ENCODE measurements at regions not wholly inside any gene's neighbourhood (a gene's known extent, or its start where the extent isn't known, plus 50 kb on each side); places are given as distances from the start of the nearest gene placed in this dataset.

DNA sequence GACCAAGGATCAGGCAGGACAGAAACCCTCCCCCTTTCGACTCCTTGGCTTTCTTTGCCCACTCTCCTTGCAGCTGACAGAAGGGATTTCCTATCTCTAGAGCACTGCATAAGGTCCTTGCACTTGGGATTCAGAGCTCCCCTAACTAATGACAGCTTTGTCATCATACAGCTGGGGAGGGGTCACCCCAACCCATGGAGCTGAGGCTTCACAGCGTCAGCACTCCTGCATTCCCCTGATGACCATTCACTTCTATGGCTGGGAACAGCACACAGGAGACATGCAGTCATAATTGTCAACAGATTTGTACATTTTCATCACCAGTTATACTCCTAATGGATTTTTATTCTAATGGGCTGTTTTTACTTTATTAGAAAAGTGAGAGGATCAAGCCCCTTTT lies 161.7 kb upstream of the C1orf87 start:
- no peak for DNase-seq
- TF ChIP-seq, protein P1, sequence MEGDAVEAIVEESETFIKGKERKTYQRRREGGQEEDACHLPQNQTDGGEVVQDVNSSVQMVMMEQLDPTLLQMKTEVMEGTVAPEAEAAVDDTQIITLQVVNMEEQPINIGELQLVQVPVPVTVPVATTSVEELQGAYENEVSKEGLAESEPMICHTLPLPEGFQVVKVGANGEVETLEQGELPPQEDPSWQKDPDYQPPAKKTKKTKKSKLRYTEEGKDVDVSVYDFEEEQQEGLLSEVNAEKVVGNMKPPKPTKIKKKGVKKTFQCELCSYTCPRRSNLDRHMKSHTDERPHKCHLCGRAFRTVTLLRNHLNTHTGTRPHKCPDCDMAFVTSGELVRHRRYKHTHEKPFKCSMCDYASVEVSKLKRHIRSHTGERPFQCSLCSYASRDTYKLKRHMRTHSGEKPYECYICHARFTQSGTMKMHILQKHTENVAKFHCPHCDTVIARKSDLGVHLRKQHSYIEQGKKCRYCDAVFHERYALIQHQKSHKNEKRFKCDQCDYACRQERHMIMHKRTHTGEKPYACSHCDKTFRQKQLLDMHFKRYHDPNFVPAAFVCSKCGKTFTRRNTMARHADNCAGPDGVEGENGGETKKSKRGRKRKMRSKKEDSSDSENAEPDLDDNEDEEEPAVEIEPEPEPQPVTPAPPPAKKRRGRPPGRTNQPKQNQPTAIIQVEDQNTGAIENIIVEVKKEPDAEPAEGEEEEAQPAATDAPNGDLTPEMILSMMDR (IDR thresholded peaks at IDR 0.05; ENCODE audit: low read depth, low read length), result no peak
- Histone ChIP-seq H3K36me3 (no peaks in the 10 kb centered on the region), H3K9me3 (no peaks in the 10 kb centered on the region), H3K4me3 (ENCODE audit: low read depth, low read length) (no peak overlapping the region), H3K27me3 (no peaks in the 10 kb centered on the region), H3K4me1 (peaks cover 3% of the 10 kb centered on the region; the same call in 1 of the 2 replicates)

DNA sequence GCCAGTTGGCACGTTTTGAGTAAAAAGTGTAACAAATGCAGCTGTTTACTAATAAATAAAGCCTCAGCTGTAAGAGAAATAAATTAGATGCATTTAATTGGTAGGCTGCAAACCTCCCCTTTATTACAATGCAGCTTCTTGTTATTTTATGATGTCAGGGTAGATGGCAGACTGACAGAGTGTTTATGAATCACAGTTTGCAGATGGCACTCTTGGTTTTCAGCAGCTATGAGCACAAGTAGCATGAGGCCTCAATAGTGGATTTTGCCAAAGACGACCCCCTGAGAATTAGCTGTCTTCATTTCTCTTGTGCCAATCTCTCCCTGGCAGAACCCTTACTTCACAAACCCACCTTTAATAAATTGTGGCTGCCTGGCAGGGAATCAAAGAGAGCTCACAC lies 161.2 kb upstream of the C1orf87 start:
- Histone ChIP-seq H3K4me3 (ENCODE audit: low read depth, low read length) (no peak overlapping the region), H3K4me1 (peaks cover 3% of the 10 kb centered on the region; the same call in 1 of the 2 replicates), H3K27me3 (no peaks in the 10 kb centered on the region), H3K9me3 (no peaks in the 10 kb centered on the region), H3K36me3 (no peaks in the 10 kb centered on the region)
- no peak for DNase-seq
- TF ChIP-seq, protein P1 (IDR thresholded peaks at IDR 0.05; ENCODE audit: low read depth, low read length), result no peak

DNA sequence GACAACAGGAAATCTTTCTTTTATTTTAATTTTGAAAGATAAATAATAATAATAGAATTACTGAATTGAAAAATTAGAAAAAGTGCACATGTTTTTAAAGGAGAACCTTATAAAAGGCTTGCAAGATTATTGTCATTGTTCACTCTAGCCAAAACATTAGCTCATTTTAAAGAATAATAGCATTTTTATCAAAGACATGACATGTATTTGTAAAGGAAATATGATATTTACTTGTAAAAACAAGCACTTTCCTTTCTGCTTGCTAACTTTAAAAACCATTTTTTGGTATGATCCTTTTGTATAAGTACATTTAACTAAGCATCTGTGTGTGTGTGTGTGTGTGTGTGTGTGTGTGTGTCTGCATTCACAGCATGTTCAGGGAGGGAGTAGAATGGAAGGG lies 156.3 kb upstream of the C1orf87 start:
- no peak for DNase-seq
- Histone ChIP-seq H3K4me1 (peaks cover 3% of the 10 kb centered on the region; the same call in 1 of the 2 replicates), H3K27me3 (no peaks in the 10 kb centered on the region), H3K36me3 (no peaks in the 10 kb centered on the region), H3K9me3 (no peaks in the 10 kb centered on the region), H3K4me3 (ENCODE audit: low read depth, low read length) (no peak overlapping the region)
- TF ChIP-seq, protein P1 (IDR thresholded peaks at IDR 0.05; ENCODE audit: low read depth, low read length), result no peak

DNA sequence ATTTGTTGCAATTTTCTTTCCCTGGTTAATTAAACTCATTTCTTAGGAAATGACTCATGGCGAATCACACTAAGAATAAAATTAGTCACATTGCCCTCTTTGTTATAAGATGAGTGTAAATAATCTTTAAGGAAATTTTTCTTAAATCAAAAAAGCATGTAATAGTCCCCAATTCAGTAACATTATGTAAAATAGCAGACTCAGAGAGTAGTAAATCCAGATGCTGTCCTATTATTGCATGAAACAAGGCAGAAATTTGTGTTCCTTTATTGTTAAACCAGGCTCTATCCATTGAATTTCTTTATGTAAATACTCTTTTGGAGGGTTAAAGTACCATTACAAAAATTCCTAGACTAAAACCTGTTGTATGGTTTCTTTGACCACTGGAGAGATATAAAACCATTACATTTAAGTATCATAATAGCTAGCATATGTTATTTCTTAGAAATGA lies 154.5 kb upstream of the C1orf87 start:
- DNase-seq, result no peak
- H3K9me3 ChIP-seq, result no peaks in the 10 kb centered on the region

DNA sequence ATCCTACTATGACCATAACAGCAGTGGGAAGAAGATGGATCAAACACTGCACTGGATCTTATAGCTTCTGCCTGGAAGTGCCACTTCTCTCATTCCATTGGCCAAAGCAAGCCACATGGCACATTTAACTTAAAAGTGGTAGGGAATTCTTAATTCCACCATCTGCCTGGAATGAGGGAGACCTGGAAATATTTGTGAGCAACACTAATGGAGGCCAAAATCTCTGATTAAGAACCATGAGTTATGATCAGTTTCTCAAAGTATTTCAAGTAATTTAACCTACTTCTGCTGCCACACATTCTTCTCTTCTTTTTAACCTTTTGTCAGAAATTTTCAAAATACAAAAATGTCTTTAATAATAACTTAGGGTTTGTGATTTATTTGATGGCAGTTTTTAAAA lies 154.0 kb upstream of the C1orf87 start:
- Histone ChIP-seq H3K27me3 (no peaks in the 10 kb centered on the region), H3K4me3 (ENCODE audit: low read depth, low read length) (no peak overlapping the region), H3K4me1 (peaks cover 3% of the 10 kb centered on the region; the same call in 1 of the 2 replicates), H3K36me3 (no peaks in the 10 kb centered on the region), H3K9me3 (no peaks in the 10 kb centered on the region)
- DNase-seq, result no peak
- TF ChIP-seq, protein P1 (IDR thresholded peaks at IDR 0.05; ENCODE audit: low read depth, low read length), result no peak

More for the DNA sequence above, 154.5 kb upstream of the C1orf87 start:
- Histone ChIP-seq H3K36me3 (no peaks in the 10 kb centered on the region), H3K27me3 (no peaks in the 10 kb centered on the region), H3K4me3 (ENCODE audit: low read depth, low read length) (no peak overlapping the region), H3K4me1 (peaks cover 3% of the 10 kb centered on the region; the same call in 1 of the 2 replicates)
- TF ChIP-seq, protein P1 (IDR thresholded peaks at IDR 0.05; ENCODE audit: low read depth, low read length), result no peak

DNA sequence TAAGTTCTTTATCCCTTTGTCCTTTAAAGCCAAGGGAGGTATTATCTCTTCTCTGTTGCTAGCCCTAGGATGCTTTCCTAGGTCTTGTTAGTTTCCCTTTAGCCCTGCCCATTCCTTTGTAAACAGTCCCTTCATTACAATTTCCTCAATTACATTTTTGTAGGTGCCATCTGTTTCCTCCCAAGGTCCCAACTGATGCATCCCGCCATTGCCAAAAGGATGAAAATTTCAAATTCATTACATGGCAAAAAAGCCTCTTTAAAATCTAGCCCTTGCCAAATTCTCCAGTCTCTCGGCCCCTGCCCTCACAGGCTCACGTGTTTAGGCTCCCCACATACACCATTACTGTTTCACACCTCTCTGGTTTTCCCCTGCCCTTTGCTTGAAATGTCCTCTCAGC lies 151.9 kb upstream of the C1orf87 start:
- TF ChIP-seq, protein P1 (IDR thresholded peaks at IDR 0.05; ENCODE audit: low read depth, low read length), result no peak
- no peak for DNase-seq
- Histone ChIP-seq H3K36me3 (no peaks in the 10 kb centered on the region), H3K9me3 (no peaks in the 10 kb centered on the region), H3K4me1 (peaks cover 1% of the 10 kb centered on the region; the same call in 1 of the 2 replicates), H3K27me3 (no peaks in the 10 kb centered on the region), H3K4me3 (ENCODE audit: low read depth, low read length) (no peak overlapping the region)
